AG08395 (cell line): ENCODE measurements at regions not wholly inside any gene's neighbourhood (a gene's known extent, or its start where the extent isn't known, plus 50 kb on each side); places are given as distances from the start of the nearest gene placed in this dataset.

ENCODE experiments used
- DNase-seq: peaks from one replicate; pipeline ENCODE4 v3.0.0; 2012; ENCODE audit warnings: mixed read lengths, low spot score

- no peak for DNase-seq
Observed at GRCh38 chr1:170271430-170272161, 125.8 kb downstream of the NTMT2 start.

GRCh38 chr1:170273291-170274130 lies 127.8 kb downstream of the NTMT2 start:
- DNase-seq = peak; percentile 31

GRCh38 chr1:170274131-170274501 lies 128.4 kb downstream of the NTMT2 start:
- DNase-seq = peak; percentile 11

GRCh38 chr1:170277985-170278384 lies 132.2 kb downstream of the NTMT2 start:
- no peak for DNase-seq

GRCh38 chr1:170284016-170284415 lies 138.3 kb downstream of the NTMT2 start:
- DNase-seq = no peak

GRCh38 chr1:170284512-170284911 lies 138.8 kb downstream of the NTMT2 start:
- no peak for DNase-seq

- DNase-seq = no peak
Observed at GRCh38 chr1:170284951-170285350, 139.2 kb downstream of the NTMT2 start.

- DNase-seq = no peak
Observed at GRCh38 chr1:170288155-170288554, 142.4 kb downstream of the NTMT2 start.

GRCh38 chr1:170290276-170290675 lies 144.5 kb downstream of the NTMT2 start:
- DNase-seq = no peak

GRCh38 chr1:170290991-170291390 lies 145.2 kb downstream of the NTMT2 start:
- peak; percentile 22 for DNase-seq

- no peak for DNase-seq
Observed at GRCh38 chr1:170291516-170291915, 145.8 kb downstream of the NTMT2 start.

GRCh38 chr1:170296211-170296610 lies 150.5 kb downstream of the NTMT2 start:
- no peak for DNase-seq

- peak; percentile 39 for DNase-seq
Observed at GRCh38 chr1:170296642-170297041, 150.9 kb downstream of the NTMT2 start.

- no peak for DNase-seq
Observed at GRCh38 chr1:170301596-170301995, 155.8 kb downstream of the NTMT2 start.

GRCh38 chr1:170303034-170303433 lies 157.3 kb downstream of the NTMT2 start:
- DNase-seq = no peak

- DNase-seq = no peak
Observed at GRCh38 chr1:170305777-170306512, 160.2 kb downstream of the NTMT2 start.

GRCh38 chr1:170306513-170306910 lies 160.8 kb downstream of the NTMT2 start:
- no peak for DNase-seq

- no peak for DNase-seq
Observed at GRCh38 chr1:170306948-170307347, 161.2 kb downstream of the NTMT2 start.

- no peak for DNase-seq
Observed at GRCh38 chr1:170307426-170307825, 161.7 kb downstream of the NTMT2 start.

- DNase-seq = peak; percentile 89
Observed at GRCh38 chr1:170309389-170310013, 163.7 kb downstream of the NTMT2 start.

GRCh38 chr1:170310014-170310405 lies 164.3 kb downstream of the NTMT2 start:
- DNase-seq = no peak

GRCh38 chr1:170310951-170311350 lies 165.2 kb downstream of the NTMT2 start:
- no peak for DNase-seq
